ENCODE measurements at regions not wholly inside any gene's neighbourhood (a gene's known extent, or its start where the extent isn't known, plus 50 kb on each side); places are given as distances from the start of the nearest gene placed in this dataset.

DNA sequence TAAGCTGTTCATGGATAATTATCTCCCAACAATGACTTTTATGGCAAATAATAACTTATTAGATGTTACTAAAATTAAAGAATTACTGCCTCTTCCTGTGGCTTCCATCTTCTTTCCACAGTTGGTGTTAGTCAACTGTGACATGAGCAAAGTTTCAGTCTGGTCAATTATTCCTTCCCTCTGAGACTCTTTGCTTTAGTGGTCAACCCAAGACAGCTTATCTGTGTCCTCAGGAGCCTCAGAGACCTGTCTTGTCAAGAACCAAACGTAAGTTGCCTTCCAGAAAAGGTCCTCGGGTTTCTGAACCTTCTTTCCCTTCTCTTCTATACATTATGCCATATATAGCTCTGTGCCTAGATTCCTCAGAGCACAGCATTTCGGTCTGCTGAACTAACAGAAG lies 263.2 kb upstream of the ZP4 start:
- DNase-seq, result no peak

DNA sequence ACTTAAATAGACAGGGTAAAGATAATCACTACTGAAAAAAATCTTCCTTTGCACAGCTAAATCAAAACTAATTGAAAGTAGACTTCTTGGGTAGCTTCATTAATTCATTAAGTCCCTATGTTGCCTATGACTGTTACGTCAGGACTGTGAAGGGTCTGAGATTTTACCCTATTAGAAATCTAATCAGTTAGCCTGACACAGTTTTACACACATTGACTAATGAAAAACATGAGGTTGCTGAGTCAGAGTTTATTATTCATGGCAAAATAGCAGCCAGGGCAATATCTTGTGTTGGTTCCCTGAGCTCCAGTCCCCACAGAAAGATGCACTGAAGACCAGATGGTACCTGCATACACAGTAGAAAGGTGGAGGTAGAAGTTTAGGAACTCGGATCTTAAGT lies 262.5 kb upstream of the ZP4 start:
- no peak for DNase-seq

DNA sequence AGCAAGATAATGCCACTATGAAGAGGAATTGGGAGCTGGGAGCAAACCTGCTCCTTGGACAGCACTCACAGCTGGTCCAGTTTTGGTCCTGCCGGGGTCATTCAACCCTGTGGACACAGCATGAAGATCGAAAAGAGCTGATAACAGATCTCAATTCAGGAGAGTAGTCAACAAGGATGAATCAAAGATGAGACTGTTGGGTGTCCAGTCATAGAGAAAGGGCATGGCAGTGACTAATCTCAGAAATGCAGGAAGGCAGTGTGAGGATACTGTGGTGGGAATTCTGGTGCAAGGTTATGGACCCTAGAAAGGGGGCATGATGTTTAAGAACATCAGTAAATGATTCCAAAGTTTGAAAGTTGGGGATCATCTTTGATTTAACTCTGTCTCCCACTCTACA lies 261.4 kb upstream of the ZP4 start:
- DNase-seq, result no peak

- no peak for DNase-seq
These were observed 252.3 kb upstream of the ZP4 start for GRCh38 chr1:238143038-238143437.

- DNase-seq, result no peak
These were observed 250.6 kb upstream of the ZP4 start for GRCh38 chr1:238141353-238141752.

DNA sequence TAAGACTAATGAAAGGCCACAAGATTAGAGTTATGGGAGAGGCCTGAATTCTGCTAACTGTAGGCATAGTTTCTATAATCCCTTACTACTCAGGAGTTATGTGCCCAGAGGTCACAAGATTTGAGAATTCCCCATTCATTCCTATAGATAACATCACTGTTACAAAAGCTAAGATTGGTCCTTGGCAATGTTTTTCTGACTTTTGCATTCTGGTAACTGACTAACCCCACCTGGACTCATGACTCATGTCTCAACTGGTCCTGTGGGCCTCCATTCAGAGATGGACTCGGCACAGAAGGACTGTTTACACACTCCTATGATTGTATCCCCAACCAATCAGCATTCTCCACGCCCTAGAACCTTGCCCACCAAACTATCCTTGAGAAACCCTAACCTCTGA lies 249.0 kb upstream of the ZP4 start:
- no peak for DNase-seq

DNA sequence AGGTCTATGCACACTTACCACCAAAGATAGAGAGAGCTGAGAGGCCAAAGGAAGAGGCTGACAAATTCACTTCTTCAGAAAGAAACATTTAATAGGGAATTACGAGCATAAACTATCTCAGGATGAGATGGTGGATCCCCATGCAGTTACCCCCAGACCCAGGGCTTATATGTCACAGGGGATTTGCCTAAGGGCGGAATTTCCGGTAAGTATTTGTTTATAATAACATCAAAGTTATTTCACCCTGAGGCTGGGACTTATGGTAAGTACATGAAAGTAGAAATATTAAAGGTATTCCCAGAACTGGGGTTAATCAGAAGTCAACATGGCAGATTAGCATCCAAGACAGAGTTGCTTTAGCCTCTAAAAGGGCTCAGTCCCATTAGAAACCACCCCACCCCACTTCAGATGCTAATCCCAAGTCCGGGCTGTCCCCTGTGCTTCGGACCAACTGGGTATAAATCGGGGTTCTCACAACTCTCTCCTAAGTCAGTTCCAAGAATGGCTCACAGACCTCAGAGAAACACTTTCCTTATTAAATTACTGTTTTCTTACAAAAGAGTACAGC lies 247.4 kb upstream of the ZP4 start:
- no peak for DNase-seq

GRCh38 chr1:238135708-238136664 lies 245.3 kb upstream of the ZP4 start:
- no peak for DNase-seq

DNA sequence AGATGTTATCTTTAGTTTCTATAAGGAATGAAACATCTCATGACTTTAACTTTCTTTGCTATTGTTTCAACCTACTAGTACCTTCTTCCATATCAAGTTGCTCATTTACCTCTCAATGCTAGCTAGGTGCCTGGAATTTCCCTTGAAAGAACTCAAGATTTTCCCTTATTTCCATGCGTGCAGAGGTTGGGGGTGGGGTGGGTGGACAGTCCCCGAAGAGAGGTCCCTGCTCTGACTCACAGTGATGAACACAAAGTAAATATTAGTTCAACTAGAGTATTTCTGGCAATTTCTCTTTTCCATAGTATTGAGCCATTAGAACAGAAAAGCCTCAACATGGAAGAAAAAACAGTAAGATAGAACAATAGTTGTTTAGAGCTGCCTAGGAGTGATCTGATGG lies 239.0 kb upstream of the ZP4 start:
- DNase-seq, result no peak

GRCh38 chr1:238123201-238123600 lies 232.5 kb upstream of the ZP4 start:
- DNase-seq, result no peak

DNA sequence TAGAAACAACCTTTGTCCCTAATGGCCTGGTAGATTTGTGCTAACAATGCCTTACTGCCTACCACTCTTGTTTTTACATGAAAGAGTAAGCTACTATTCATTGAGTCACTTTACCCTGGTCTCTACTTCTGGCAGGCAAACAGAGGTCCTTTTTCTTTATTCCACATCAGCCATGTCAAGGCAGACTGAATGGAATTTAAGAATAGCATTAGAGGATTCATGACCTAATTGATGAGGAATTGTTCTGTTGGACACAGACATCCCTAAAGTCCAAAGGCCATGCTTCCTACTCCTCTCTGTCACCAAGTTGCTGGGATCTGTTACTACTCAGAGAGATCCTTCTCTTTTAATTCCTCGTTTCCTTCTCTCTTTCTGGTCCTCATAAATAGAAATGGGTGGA lies 229.1 kb upstream of the ZP4 start:
- DNase-seq, result no peak

DNA sequence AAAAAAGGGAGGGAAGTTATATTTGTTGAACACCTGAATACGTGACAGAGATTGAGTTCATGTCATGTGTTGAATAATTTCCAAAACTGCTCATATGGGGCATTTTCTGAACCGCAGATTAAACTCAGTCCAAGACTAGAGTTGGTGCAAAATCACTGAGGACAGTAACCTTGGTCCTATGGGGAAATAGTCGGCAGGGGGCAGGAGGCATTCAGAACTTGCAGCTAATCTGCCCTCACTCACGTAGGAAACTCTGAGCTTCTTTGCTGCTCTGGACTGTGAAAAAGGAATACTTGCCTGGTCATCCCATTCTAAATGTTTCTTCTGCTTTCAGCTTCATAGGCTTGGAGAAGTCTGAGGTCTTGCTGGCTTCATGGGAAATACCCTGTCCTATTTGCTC lies 228.3 kb upstream of the ZP4 start:
- DNase-seq, result no peak

GRCh38 chr1:238115852-238116251 lies 225.1 kb upstream of the ZP4 start:
- DNase-seq, result no peak

GRCh38 chr1:238112952-238113621 lies 222.4 kb upstream of the ZP4 start:
- no peak for DNase-seq

GRCh38 chr1:238111516-238111915 lies 220.8 kb upstream of the ZP4 start:
- DNase-seq, result no peak

GRCh38 chr1:238111081-238111480 lies 220.4 kb upstream of the ZP4 start:
- DNase-seq, result no peak

- DNase-seq, result no peak
These were observed 217.7 kb upstream of the ZP4 start for GRCh38 chr1:238108417-238108816.

GRCh38 chr1:238107322-238107721 lies 216.6 kb upstream of the ZP4 start:
- DNase-seq, result no peak

DNA sequence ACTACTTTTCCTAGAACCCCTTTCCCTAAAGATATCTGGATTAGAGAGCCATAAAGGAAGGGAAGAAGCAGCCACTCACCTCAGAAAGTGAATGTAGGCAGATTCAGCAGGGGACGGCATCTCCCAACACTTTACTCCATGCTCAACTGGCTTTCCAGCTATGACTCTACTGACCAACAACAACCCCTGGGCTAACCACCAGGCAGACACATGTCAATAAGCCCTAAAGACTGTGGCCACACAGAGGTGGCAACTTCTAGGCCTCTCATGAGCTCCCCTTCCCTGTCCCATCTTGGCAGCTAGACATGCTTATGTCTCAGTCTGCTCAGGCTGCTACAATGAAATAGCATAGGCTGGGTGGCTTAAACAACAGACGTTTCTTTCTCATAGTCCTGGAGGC lies 214.0 kb upstream of the ZP4 start:
- DNase-seq, result no peak

GRCh38 chr1:238101923-238102322 lies 211.2 kb upstream of the ZP4 start:
- DNase-seq, result no peak

- no peak for DNase-seq
These were observed 209.1 kb upstream of the ZP4 start for GRCh38 chr1:238099871-238100270.

DNA sequence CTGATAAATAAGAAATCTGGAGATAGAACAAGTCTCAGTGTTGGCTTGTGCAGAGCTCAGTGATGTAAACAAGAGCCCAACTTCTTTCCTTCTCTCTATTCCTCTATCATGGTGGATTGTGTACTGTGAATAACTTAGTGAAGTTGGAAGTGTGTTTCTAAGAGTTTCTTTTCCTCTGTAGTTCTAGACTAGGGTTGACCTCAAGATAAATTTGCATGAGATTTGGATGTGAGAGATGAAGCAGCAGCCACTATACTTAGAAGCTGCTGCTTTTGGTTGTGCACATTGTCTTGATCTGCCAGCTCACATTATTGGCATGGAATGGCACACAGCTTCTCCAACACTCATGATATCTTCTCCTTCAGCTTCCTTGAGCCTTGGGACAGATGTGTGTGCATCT lies 198.9 kb upstream of the ZP4 start:
- DNase-seq, result no peak

GRCh38 chr1:238088560-238089290 lies 198.0 kb upstream of the ZP4 start:
- no peak for DNase-seq
